ENCODE measurements at regions not wholly inside any gene's neighbourhood (a gene's known extent, or its start where the extent isn't known, plus 50 kb on each side); places are given as distances from the start of the nearest gene placed in this dataset.

- TF ChIP-seq CTCF (IDR thresholded peaks at IDR 0.05) (no peak), EZH2 (IDR thresholded peaks at IDR 0.05) (no peak), EZH2phosphoT487 (IDR thresholded peaks at IDR 0.05) (no peak)
Measured at GRCh38 chr2:3073704-3074103, 303.9 kb downstream of the EIPR1 start.
